Keratinocyte (primary cell): ENCODE measurements at regions not wholly inside any gene's neighbourhood (a gene's known extent, or its start where the extent isn't known, plus 50 kb on each side); places are given as distances from the start of the nearest gene placed in this dataset.

ENCODE experiments used
- DNase-seq: peaks from one replicate; pipeline ENCODE4 v3.0.0-alpha.2; 2011; ENCODE audit warnings: low read depth, missing footprints, low spot score
- FAIRE-seq: peaks from 2 replicates; lab custom pipeline; 2011; peaks lifted over from hg19 to GRCh38; lab: Jason Lieb, UNC
- H2AFZ ChIP-seq: 2 replicates; pipeline ENCODE4 v1.6.0; 2012; ENCODE audit warnings: low read length, control low read depth, inconsistent platforms; ENCODE audit not compliant: control insufficient read depth
- H3K27ac ChIP-seq: 2 replicates; pipeline ENCODE4 v1.5.1; 2011; ENCODE audit warnings: low read length; ENCODE audit not compliant: control insufficient read depth, insufficient read depth
- H3K27me3 ChIP-seq: 3 replicates; pipeline ENCODE4 v1.6.0; 2011; ENCODE audit warnings: low read length; ENCODE audit not compliant: control insufficient read depth, insufficient read depth; ENCODE audit errors: extremely low read depth
- H3K36me3 ChIP-seq, 2 experiments: 2 replicates in 1 of 2; 3 replicates in 1 of 2; pipeline ENCODE4 v1.5.1; 2011; ENCODE audit warnings: low read length in 2 of 2, mild to moderate bottlenecking in 1 of 2; ENCODE audit not compliant: control insufficient read depth in 2 of 2, insufficient read depth in 2 of 2; ENCODE audit errors: extremely low read depth in 1 of 2
- H3K4me1 ChIP-seq: 3 replicates; pipeline ENCODE4 v1.5.1; 2011; ENCODE audit warnings: low read length; ENCODE audit not compliant: control insufficient read depth, insufficient read depth; ENCODE audit errors: extremely low read depth
- H3K4me2 ChIP-seq: 3 replicates; pipeline ENCODE4 v1.6.0; 2011; ENCODE audit warnings: low read depth, low read length; ENCODE audit not compliant: control insufficient read depth, insufficient read depth; ENCODE audit errors: extremely low read depth
- H3K4me3 ChIP-seq, 3 experiments: fragments of 200-600 bp in 1 of 3; sonication (generic) in 1 of 3; 2 replicates in 2 of 3; 3 replicates in 1 of 3; pipeline ENCODE4 v1.5.1; 2011 to 2016; ENCODE audit warnings: low read length in 3 of 3, mild to moderate bottlenecking in 3 of 3, control low read depth in 2 of 3, inconsistent platforms in 1 of 3, low read depth in 1 of 3, mixed read lengths in 1 of 3, mixed run types in 1 of 3, moderate library complexity in 1 of 3; ENCODE audit not compliant: control insufficient read depth in 2 of 3, insufficient read depth in 2 of 3; ENCODE audit errors: extremely low read depth in 1 of 3
- H3K79me2 ChIP-seq: 2 replicates; pipeline ENCODE4 v1.6.0; 2012; ENCODE audit warnings: low read length; ENCODE audit not compliant: control insufficient read depth, insufficient read depth
- H3K9ac ChIP-seq: 3 replicates; pipeline ENCODE4 v1.6.0; 2011; ENCODE audit warnings: low read length; ENCODE audit not compliant: control insufficient read depth, insufficient read depth; ENCODE audit errors: extremely low read depth
- H3K9me1 ChIP-seq: 3 replicates; pipeline ENCODE4 v1.6.0; 2011; ENCODE audit warnings: low read length; ENCODE audit not compliant: control insufficient read depth, insufficient read depth; ENCODE audit errors: extremely low read depth
- H3K9me3 ChIP-seq: 2 replicates; pipeline ENCODE4 v1.5.1; 2012; ENCODE audit warnings: low read depth, low read length; ENCODE audit not compliant: control insufficient read depth
- H4K20me1 ChIP-seq: 3 replicates; pipeline ENCODE4 v1.6.0; 2011; ENCODE audit warnings: low read length; ENCODE audit not compliant: control insufficient read depth, insufficient read depth; ENCODE audit errors: extremely low read depth
- CTCF ChIP-seq, 3 experiments: IDR thresholded peaks in 1 of 3; conservative IDR thresholded peaks in 1 of 3; optimal IDR thresholded peaks in 1 of 3; 2 replicates in 2 of 3; 3 replicates in 1 of 3; pipeline versions ENCODE3 to v1.5.1; 2011; ENCODE audit warnings: low read length in 3 of 3, mild to moderate bottlenecking in 3 of 3, moderate library complexity in 2 of 3, control low read depth in 1 of 3, inconsistent platforms in 1 of 3; ENCODE audit not compliant: insufficient read depth in 2 of 3; ENCODE audit errors: extremely low read depth in 1 of 3
- EZH2 ChIP-seq: IDR thresholded peaks from one replicate; pipeline ENCODE4 v1.6.1; 2012; ENCODE audit warnings: inconsistent platforms, mild to moderate bottlenecking, low read length, moderate library complexity
- dilution Hi-C: fragments of 300-500 bp; cut with MboI; formaldehyde crosslinking; loops from one replicate; pipeline ENCODE4 v1.7.0; 2020; ENCODE audit warnings: low sequenced_read_pairs; ENCODE audit not compliant: extremely low pct_ligation_motif_present

DNA sequence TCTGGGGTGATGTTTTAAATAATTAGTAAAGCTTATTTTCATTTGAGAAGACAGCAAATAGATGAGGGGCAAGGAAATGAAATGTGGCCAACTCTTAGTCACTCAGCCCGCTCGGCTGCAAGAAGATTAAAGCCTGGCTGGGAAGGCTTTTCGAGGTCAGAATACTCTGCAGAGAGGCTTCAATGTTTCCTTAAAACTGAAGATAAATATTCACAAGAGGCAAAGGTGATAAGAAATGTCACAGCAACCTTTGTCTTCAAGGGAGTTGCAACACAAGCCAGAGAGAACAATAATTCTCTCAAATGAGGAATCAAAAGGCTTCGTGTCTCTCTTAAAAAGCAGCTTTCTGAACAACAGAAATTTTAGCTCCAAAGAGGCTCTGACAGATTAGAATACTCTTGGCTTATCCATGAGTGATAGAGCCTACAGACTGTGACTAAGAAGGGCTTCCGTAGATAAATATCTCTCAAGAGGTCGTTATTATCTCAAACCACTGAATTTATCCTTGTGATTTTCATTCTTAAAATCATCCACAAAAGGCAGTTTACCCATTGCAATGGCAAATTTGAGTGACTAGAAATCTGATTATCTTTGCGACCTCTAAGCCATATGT, 92.5 kb downstream of the KLF6 start:
- no peak overlapping the region for H3K9ac ChIP-seq
- no peak for DNase-seq
- H3K4me2 ChIP-seq: no peak overlapping the region
- no peaks in the 10 kb centered on the region for H3K79me2 ChIP-seq
- peaks cover 7% of the 10 kb centered on the region for H3K4me1 ChIP-seq
- no peaks in the 10 kb centered on the region for H4K20me1 ChIP-seq
- H3K9me1 ChIP-seq: no peaks in the 10 kb centered on the region
- H3K27me3 ChIP-seq: no peaks in the 10 kb centered on the region
- H3K36me3 ChIP-seq: no peaks in the 10 kb centered on the region
- H3K9me3 ChIP-seq: no peaks in the 10 kb centered on the region
- dilution Hi-C loops: no loop called here
- no peak overlapping the region for H3K4me3 ChIP-seq
- no peak overlapping the region for H2AFZ ChIP-seq
- no peak overlapping the region for H3K27ac ChIP-seq
- TF ChIP-seq EZH2 (no peak), CTCF (optimal IDR thresholded peaks at IDR 0.05 in 1 of 3, IDR thresholded peaks at IDR 0.05 in 1 of 3, conservative IDR thresholded peaks at IDR 0.05 in 1 of 3; ENCODE audit: extremely low read depth in 1 of 3, insufficient read depth in 2 of 3, low read length in 3 of 3) (no peak)
- FAIRE-seq: no peak

DNA sequence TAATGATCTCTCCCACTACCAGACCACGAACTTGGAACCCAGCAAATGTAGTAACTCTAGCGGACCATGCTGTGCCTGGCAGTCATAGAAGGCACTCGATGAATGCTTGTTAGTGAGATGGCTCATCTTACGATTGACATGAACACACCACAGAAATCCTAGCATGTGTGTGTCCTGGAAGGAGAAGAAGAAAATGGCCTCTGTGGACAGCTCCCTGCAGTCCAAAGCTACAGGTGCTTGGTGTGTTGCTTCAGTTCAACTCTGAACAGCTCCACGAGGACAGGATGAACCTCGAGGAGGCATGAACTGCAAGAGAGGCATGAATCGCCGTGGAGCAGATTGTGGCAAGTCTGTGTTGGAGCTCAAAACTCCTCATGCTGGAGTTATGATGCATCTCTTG, 93.5 kb downstream of the KLF6 start:
- H3K9ac ChIP-seq: no peak overlapping the region
- no peaks in the 10 kb centered on the region for H4K20me1 ChIP-seq
- no peaks in the 10 kb centered on the region for H3K36me3 ChIP-seq
- no peak overlapping the region for H3K27ac ChIP-seq
- H3K27me3 ChIP-seq: no peaks in the 10 kb centered on the region
- no peak for TF ChIP-seq CTCF (optimal IDR thresholded peaks at IDR 0.05 in 1 of 3, IDR thresholded peaks at IDR 0.05 in 1 of 3, conservative IDR thresholded peaks at IDR 0.05 in 1 of 3; ENCODE audit: extremely low read depth in 1 of 3, insufficient read depth in 2 of 3, low read length in 3 of 3)
- no peak for TF ChIP-seq EZH2
- H3K4me2 ChIP-seq: no peak overlapping the region
- no peaks in the 10 kb centered on the region for H3K79me2 ChIP-seq
- FAIRE-seq (no peak), DNase-seq (no peak)
- no peaks in the 10 kb centered on the region for H3K9me1 ChIP-seq
- H3K4me1 ChIP-seq: peaks cover 7% of the 10 kb centered on the region
- H3K9me3 ChIP-seq: no peaks in the 10 kb centered on the region
- no peak overlapping the region for H2AFZ ChIP-seq
- dilution Hi-C loops: no loop called here
- H3K4me3 ChIP-seq: no peak overlapping the region
